Neutrophil (primary cell): ENCODE measurements at regions not wholly inside any gene's neighbourhood (a gene's known extent, or its start where the extent isn't known, plus 50 kb on each side); places are given as distances from the start of the nearest gene placed in this dataset.

Experiments
- H3K27ac ChIP-seq: fragments of 200-600 bp; sonication (generic); 2 replicates; pipeline ENCODE4 v1.5.1; 2016; ENCODE audit warnings: mild to moderate bottlenecking, moderate library complexity
- H3K27me3 ChIP-seq: fragments of 200-600 bp; sonication (generic); 2 replicates; pipeline ENCODE4 v1.6.0; 2016; ENCODE audit warnings: mild to moderate bottlenecking
- H3K36me3 ChIP-seq: fragments of 200-600 bp; sonication (generic); 2 replicates; pipeline ENCODE4 v1.5.1; 2017
- H3K4me1 ChIP-seq, 2 experiments: fragments of 200-600 bp in 1 of 2; sonication (generic) in 1 of 2; 1 replicate in 1 of 2; 2 replicates in 1 of 2; pipeline versions ENCODE4 v1.5.1 to v1.6.1; 2013 to 2016; ENCODE audit warnings: low read depth in 1 of 2, low read length in 1 of 2, mild to moderate bottlenecking in 1 of 2, moderate library complexity in 1 of 2; ENCODE audit not compliant: control insufficient read depth in 1 of 2, insufficient read depth in 1 of 2
- H3K4me3 ChIP-seq, 2 experiments: fragments of 200-600 bp in 1 of 2; sonication (generic) in 1 of 2; 1 replicate in 1 of 2; 2 replicates in 1 of 2; pipeline ENCODE4 v1.5.1; 2013 to 2016; ENCODE audit warnings: low read depth in 1 of 2, low read length in 1 of 2, mild to moderate bottlenecking in 1 of 2, moderate library complexity in 1 of 2
- H3K9me3 ChIP-seq: fragments of 200-600 bp; sonication (generic); 2 replicates; pipeline ENCODE4 v1.5.1; 2016
- CTCF ChIP-seq: fragments of 200-600 bp; sonication (generic); IDR thresholded peaks from 2 replicates; pipeline ENCODE4 v1.5.1; 2016; ENCODE audit warnings: antibody characterized with exemption

- Histone ChIP-seq H3K4me3 (no peak overlapping the region), H3K27me3 (no peaks in the 10 kb centered on the region), H3K36me3 (no peaks in the 10 kb centered on the region), H3K9me3 (no peaks in the 10 kb centered on the region), H3K27ac (no peak overlapping the region), H3K4me1 (no peaks in the 10 kb centered on the region)
- TF ChIP-seq CTCF: no peak
Observed at GRCh38 chr4:131408102-131408501, 1741.0 kb upstream of the PCDH10 start.

GRCh38 chr4:131411393-131411792, 1737.7 kb upstream of the PCDH10 start:
- no peak overlapping the region for H3K27ac ChIP-seq
- no peak overlapping the region for H3K4me3 ChIP-seq
- no peaks in the 10 kb centered on the region for H3K36me3 ChIP-seq
- no peaks in the 10 kb centered on the region for H3K9me3 ChIP-seq
- H3K27me3 ChIP-seq: no peaks in the 10 kb centered on the region
- H3K4me1 ChIP-seq: no peaks in the 10 kb centered on the region
- no peak for TF ChIP-seq CTCF

GRCh38 chr4:131419147-131419546, 1729.9 kb upstream of the PCDH10 start:
- H3K4me1 ChIP-seq: no peaks in the 10 kb centered on the region
- H3K4me3 ChIP-seq: no peak overlapping the region
- no peak overlapping the region for H3K27ac ChIP-seq
- H3K9me3 ChIP-seq: no peaks in the 10 kb centered on the region
- no peaks in the 10 kb centered on the region for H3K36me3 ChIP-seq
- no peak for TF ChIP-seq CTCF
- no peaks in the 10 kb centered on the region for H3K27me3 ChIP-seq

GRCh38 chr4:131426023-131426758, 1722.9 kb upstream of the PCDH10 start:
- TF ChIP-seq CTCF: no peak
- no peaks in the 10 kb centered on the region for H3K9me3 ChIP-seq
- H3K4me1 ChIP-seq: no peaks in the 10 kb centered on the region
- no peak overlapping the region for H3K4me3 ChIP-seq
- H3K36me3 ChIP-seq: no peaks in the 10 kb centered on the region
- H3K27me3 ChIP-seq: no peaks in the 10 kb centered on the region
- H3K27ac ChIP-seq: no peak overlapping the region

- Histone ChIP-seq H3K4me3 (no peak overlapping the region), H3K27ac (no peak overlapping the region), H3K4me1 (no peaks in the 10 kb centered on the region), H3K36me3 (no peaks in the 10 kb centered on the region), H3K9me3 (no peaks in the 10 kb centered on the region), H3K27me3 (no peaks in the 10 kb centered on the region)
- no peak for TF ChIP-seq CTCF
Observed at GRCh38 chr4:131427000-131427399, 1722.1 kb upstream of the PCDH10 start.
